GM18858 (cell line): ENCODE measurements at regions not wholly inside any gene's neighbourhood (a gene's known extent, or its start where the extent isn't known, plus 50 kb on each side); places are given as distances from the start of the nearest gene placed in this dataset.

Source experiments
- ATAC-seq: cut with Tn5 transposase; IDR thresholded peaks from one replicate; pipeline ENCODE4 v1.9.1; 2021; ENCODE audit not compliant: unreplicated experiment

DNA sequence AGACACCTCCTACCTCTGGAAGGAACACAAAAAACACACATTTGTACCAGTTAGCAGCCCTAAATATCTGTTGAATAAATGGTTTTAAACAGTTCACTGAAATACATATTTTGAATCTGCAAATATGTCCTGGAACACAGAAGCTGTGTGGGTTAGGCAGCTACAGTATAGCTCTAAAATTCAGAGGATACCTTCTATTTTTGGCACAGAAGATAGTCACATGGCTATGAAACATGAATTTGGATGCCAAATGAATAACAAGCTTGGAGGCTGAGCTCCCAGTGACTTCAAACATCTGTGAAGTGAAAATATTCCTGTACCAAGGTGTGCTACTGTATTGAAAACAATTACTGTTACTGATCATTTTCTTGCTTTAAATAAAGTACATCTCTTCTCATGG, 391.5 kb upstream of the ADGRL2 start:
- no peak for ATAC-seq

DNA sequence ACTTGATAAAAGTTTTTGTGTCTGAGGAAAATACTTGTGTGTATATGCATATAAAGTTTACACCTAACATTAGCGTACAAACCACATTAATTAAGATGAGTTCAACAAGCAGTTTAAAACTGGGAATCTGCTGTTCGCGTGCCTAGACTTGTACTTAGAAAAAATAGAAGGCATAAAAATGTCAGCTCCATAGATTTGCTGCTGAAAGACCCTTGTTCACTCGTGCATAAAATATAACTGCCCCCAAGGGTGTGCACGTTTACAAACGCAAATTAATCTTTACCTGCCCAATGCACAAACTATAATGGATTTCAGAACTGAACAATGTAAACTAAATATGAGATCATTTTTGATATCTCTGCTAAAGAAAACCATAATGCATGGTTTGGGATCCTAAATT, 392.3 kb upstream of the ADGRL2 start:
- no peak for ATAC-seq

DNA sequence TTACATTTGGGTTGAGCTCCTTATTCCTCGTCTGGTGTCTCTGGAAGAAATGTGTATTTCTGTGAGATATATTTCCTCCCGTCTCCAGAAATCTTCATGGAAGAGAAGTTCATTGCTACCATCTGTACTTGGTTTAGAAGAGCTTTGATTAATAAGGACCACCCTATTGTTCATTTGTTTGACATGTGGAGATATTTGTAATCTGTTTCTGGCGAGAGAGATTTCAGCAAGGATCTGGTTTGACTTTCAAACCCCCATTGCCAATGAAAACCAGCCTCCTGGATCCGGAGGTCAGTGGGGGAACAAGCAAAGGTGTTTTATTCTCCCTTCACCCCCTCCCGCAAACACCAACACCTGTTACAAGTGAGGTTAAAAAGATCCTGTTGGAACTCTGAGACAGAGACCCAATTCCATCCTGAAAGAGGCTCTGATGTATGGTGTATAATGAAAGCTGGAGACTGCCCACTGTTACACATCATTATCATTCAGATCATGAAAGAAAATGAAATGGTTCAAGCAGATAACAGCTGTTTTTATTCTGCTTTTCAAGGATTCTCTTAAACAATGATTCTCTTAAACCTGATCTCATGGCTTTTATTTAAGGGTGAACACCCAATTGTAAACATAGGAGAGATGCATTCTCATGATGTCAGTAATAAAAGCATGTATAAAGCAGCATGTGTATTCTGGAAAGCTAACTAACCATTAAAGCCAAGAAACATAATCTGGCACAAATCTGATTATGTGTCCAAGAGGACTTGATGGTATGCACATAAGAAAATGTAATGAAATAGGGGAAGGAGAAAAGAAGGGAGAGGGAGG, 393.5 kb upstream of the ADGRL2 start:
- ATAC-seq: no peak

DNA sequence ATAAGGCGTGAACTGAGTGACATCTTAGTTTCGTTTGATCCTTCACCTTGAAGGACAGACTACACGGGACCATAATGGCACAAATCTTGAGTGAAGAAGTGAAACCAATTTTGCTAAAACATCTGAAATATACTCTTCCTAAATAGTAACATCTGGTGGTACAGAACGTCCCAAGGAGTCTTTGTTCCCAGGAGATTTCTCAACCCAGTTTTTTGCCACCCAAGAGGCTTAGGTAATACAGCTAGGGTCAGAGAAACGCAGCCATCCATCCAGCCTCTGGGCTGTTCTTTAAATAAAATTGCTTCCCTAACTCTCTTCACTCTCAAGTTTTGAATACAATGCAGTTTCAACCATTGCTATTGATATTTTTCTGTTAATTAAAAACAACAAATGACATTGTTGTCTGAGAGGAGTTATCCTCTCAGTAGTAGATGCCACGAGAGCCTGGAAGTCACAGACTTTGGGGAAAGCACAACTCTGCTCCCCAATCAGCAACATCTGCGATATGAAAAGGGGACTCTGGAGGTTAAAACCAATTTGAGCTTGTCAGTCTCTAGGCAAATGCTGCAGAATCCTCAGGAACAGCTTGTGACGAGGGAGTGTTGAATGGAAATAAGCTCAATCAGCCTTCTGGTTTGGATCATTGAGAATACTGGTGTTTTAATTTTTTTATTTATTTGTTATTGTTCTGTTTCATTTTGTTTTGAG, 394.3 kb upstream of the ADGRL2 start:
- no peak for ATAC-seq

DNA sequence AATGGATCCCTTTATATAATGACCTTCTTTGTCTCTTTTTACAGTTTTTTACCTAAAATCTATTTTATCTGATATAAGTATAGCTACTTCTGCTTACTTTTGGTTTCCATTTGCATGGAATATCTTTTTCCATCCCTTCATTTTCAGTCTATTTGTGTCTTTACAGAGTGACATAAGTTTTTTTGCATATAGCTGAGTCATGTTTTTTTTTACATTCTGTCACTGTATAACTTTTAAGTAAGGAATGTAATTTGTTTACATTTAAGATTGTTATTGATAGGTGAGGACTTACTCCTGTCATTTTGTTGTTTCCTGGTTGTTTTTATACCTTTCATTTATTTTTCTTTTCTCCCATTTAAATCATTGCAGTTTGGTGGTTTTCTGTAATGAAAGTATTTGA, 402.7 kb upstream of the ADGRL2 start:
- no peak for ATAC-seq

DNA sequence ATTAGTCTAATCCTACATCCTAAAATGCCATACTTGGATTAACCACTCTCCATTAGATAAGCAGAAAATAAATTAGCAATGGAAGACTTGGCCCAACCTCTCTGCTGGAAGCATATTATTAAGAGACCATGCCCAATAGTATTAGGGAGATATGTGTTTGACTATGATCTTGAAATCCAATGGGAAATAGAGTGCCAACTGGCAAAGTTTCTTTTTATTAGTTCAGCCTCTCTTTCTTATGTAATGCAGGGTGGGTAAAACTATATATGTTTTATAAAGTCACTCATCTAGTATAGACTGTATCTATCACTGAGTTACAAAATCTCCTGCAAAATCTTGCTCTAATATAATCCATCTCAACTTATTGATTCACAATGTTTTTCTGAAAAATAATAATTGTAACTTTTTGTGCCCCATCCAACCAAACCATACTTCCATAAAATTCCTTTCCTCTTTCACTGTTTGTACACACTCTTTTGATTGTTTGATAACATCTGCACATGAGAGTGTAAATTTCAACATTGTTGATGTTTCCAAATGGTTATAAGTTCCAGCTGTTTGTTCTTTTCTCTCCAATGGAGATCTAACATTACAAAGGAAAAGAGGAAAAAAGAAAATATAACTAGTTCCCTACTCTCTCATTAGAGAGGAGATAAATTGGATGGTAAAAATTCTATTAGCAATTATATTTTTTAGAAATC, 408.1 kb upstream of the ADGRL2 start:
- ATAC-seq: no peak

DNA sequence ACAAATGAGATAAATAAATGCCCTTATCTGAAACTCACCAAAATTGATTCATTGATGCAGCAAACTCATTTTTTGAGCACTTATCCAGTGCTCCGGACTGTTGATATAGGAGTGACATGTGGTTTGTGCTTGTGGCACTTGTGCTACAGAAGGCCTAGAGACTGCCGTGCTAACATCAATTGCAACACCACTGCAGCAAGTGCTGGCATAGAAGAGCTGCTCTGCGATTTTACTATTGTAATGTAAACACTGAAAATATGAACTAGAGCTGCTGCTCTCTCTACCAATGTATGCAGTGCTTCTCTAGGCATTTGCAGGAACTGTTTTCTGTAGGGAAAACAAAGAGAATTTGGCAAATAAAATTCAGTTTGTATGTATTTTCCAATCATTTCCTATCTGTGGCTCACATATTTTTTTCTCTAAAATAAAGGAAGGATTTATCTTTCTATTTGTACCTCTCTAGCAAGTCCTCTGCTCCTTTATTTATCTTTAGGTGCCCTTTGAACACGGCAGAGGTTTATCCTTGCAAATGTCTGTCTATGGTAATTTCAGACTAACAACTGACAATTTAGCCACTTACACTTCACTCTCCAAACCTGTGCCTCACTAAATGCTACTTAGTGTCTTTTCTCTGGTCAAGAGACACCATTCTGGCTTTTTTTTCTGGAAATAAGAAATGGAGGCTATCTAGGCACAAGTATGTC, 409.5 kb upstream of the ADGRL2 start:
- no peak for ATAC-seq

DNA sequence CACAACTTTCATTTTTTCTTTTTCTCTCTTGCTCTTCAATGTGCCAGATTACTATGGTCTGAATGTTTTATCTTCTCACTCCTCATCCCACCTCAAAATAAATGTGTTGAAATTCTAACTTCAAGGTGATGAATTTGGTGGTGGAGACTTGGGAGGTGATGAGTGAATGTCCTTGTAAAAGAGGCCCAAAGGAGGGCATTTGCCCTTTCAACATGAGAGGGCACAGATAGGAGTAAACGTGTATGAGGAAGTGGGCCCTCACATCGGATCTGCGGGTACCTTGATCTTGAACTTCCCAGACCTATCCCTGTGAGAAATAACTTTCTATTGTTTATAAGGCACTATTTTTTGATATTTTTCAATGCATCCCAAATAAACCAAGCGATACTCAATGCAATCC, 412.3 kb upstream of the ADGRL2 start:
- no peak for ATAC-seq

DNA sequence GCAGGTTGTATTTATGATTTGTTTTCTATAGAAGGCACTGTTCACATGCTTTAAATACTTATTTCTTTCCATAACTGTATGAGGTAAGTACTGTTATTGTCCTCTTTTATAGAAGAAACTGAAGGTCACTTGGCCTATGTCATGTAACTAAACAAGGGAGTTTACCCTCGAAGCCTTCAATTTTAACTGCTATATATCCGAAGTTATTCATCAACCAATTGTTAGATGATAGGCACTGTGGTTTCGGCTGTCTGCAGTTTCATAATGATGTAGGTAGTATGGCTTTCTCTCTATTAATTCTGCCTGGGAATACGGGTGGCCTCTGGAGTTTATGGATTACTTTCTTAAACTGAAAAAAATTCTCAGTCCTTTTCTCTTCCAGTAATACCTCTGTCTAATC, 413.3 kb upstream of the ADGRL2 start:
- peak; percentile 50 for ATAC-seq

DNA sequence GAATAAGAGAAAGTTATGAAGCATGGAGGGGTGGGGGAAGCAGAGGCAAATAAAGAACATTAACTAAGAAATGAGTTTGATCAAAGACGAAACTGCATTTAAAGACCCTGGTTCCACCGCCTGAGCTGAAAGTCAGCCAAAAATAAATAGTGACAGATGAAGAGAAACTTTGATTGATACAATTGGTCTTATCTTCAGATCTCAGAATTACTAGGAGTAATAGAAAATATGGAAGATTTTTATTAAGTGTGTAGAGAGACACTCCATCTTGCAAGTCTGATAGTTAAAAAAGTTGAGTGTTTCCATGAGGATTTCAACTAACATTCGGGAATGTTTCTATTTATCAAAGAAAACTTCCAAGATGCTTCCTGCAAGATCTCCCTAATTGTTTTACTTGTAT, 418.2 kb upstream of the ADGRL2 start:
- no peak for ATAC-seq

DNA sequence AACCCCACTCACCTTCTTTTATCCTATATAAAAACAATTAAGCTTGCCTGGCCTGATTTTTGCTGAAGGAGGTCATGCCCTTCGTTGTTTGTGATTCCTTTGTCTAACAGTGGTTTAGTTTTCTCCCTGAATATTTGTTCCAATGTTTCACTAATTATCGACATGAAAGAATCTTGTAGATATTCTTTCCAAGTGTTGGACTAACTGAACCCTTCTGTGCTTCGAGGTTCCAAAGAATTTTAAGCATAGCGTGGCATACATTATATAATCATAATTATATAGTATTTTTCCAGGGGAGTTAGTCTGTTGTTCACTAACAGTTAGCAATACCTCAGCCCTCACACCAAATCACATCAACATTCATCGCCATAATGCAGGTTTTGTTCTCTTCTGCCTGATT, 418.9 kb upstream of the ADGRL2 start:
- no peak for ATAC-seq

DNA sequence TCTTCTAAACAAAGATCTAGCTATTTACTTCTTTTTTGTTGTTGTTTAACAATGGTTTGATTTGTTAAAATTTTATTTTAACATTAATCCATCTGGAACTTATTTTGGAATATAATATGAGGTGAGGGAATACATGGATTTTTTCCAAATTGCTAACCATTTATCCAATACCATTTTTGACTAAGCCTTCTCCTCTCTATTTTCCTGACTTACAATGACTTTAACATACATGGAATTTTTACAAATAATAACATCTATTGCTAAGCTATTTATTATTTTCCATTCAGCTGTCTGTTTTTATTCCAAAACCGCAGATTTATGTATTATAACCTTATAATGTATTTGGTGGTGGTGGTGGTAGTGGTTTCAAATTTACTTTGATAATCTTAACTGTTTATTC, 420.3 kb upstream of the ADGRL2 start:
- ATAC-seq: no peak

DNA sequence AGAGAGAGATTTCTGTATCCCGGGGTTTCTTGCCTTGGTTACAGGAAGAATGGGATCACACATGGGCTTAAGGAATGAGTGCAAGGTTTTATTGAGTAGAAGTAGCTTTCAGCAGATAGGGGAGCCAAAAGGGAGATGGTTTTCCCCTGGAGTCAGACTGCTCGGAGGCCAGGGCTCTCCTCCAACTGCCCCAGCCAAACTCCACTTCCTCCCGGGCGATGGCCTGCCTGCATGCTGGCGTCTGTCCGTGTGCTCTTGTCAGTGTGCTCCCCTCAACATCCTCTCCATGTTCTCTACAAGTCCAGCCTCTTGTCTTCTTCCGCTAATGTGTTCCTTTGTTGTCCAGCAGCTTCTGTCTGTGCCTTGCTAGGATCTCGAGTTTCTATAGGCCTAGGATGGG, 421.3 kb upstream of the ADGRL2 start:
- ATAC-seq: no peak

DNA sequence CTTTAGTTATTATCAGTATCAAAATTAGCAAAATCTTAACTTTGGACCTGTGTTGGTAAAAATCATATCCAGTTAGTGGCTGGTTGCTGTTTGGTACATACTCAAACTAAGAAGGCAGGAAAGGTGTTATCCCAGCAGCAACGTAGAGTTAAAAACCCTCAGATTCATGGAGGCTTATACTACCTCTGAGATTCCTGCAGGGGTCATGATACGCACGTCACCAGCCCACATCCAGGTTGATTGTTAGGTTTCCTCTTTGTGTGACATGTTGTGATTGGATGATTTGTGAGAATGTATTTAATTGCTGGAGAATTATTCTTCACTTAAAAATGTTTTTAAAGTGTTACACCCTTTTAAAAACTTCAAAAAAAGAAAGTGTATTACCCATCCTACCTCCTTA, 423.3 kb upstream of the ADGRL2 start:
- ATAC-seq: no peak

DNA sequence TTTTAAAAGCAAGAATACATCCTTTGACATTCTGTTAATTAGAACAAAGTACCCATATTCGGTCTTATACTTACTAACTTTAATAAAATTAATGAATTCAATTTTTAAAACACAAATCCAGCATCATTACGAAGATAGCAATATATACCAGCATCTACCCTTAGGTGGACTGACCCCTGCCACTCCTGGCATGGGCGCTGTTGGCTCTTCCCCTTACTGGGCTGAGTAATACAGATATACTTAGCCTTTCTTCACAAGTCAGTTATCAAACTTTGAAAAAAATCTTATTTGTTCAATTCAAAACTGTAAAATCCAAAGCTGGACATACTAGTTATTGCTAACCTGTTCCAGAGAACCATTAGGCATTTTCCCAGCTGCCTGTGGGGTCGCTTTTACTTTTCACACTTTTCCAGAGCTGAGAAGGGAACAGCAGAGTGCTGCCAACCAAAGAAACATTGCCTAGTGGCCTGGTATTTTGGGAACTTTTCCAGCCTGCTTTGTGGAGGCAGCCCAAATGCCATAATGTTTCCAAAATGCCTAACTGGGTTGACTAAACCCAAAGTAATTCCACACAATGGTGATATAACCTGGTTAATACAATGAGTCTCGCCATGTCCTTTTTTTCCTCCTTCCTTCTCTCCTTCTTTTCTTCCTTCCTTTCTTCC, 424.7 kb upstream of the ADGRL2 start:
- ATAC-seq: no peak

DNA sequence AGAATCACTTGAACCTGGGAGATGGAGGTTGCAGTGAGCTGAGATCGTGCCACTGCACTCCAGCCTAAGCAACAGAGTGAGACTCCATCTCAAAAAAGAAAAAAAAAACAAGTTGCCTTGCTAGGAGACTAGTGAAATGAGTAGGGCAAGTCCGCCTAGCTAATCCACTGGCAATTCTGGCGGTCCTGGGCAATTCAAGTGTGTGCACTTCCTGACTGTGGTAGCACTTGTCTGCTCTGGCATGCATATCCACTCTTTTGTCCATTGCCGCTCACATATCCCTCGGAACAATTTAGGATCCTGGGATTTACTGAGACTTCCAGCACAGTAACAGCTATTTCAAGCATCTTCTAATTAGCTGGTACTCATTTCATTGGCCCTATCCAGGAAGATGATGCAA, 426.3 kb upstream of the ADGRL2 start:
- no peak for ATAC-seq

DNA sequence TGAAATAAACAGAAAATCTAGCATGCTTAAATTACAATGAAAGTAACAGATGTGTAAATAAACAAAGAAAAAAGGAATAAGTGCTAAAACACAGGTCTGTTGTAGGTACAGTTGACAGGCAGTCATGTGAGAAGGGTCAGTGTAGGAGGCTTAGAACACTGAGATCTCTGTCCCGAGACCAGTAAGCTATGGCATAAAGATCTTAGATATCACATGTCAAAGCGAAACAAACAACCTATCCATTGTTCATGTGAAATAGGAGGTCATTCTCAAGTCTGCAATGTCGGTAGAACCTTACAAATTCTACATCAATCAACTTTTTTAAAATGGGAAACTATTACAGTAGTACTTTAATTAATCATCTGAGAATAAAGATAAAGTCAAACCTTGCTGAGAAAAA, 428.9 kb upstream of the ADGRL2 start:
- ATAC-seq: no peak

DNA sequence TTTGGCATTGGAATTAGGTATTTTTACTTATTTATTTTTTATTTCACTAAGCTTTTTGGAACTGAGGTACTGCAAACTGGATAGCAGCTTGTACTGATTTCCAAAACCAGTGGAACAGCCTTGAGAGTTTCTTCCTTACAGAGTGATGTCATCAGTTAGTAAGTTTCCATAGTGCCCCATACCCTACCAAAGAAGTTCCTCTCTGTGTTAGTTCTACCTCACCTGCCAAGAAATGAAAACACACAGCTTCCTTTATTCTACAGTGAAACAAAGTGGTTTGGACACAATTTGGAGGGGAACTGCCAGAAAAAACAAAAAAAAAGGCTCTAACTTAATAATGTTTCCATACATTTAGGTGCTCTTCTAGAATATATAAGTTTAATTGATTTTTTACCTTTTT, 430.9 kb upstream of the ADGRL2 start:
- no peak for ATAC-seq

DNA sequence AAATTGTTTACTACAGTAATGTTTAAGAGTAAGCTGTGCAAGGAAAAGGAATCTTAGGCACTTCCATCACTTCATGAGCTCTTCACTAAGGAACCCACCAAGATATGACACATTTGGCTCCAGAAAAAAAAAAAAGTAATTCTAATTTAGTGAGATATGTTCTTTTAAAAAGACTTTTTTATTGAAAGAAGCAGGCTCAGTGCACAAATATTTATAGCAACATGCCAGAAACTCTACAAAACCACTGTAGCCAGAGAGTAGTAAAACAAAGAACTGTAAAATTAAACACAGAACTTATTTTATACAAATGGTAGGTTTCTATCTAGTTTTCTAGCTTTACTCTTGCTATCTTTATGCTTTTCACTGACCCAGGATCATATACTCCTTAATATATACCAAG, 434.6 kb upstream of the ADGRL2 start:
- ATAC-seq: no peak

DNA sequence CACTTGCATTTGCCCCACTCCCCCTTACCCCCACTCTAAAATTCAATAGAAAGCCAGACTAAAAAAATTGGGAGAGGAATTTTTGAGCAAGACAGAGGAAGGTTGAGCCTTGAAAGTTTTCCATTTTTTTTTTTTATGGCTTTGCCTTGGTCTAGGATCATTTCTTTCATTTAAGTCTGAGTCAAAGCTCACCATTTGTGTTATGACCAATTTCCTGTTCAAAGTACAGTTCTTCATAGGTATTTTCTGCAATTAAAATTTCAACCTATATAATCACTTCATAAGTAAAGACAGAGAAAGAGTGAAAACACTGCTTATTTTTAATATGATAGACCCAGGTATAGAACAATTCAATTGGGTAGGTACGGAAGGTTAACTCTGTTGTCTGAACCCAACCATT, 436.6 kb upstream of the ADGRL2 start:
- ATAC-seq: no peak

DNA sequence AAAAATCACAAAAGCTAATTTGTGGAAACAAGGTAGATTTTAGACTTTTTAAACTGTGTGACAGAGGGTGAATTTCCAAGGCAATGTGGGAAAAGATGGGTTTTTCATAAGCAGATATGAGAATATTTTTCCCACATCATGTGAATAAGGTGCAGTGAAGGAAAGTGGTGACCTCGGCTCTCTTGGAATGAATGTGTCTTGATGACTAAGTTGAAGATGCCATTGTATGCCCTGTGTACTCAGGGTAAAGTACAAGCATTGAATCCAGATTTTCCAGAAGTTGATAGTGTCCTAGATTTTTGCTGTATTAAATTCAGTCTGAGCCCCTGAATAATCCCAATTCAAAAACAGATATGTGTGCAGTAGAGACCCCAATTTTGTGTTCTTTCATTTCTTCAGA, 442.6 kb upstream of the ADGRL2 start:
- no peak for ATAC-seq
